Right lobe of liver (tissue), 4 donors: ENCODE measurements at regions not wholly inside any gene's neighbourhood (a gene's known extent, or its start where the extent isn't known, plus 50 kb on each side); places are given as distances from the start of the nearest gene placed in this dataset.

Experiments used
- CTCF ChIP-seq, 4 donors: fragments of 200-600 bp in 3 of 4; fragments of 450-650 bp in 1 of 4; IDR thresholded peaks; one replicate each; pipeline versions ENCODE4 v1.5.1 to v1.8.0; 2016 to 2022; ENCODE audit warnings: antibody characterized with exemption in 4 of 4, mild to moderate bottlenecking in 2 of 4
- POLR2A ChIP-seq: fragments of 450-650 bp; IDR thresholded peaks from one replicate; pipeline ENCODE4 v1.6.1; 2017; ENCODE audit warnings: antibody characterized with exemption, mild to moderate bottlenecking
- donor health status: DM: no; HTN: no; CAD: no.
- donor health status: DM: no; HTN: no; CAD: no.
- donor health status: DM: no; HTN: yes; CAD: no.

- TF ChIP-seq CTCF (IDR thresholded peaks at IDR 0.05) (no peak), POLR2A (no peak)
Observed at GRCh38 chr2:176934869-176935415, 277.7 kb upstream of the HNRNPA3 start.
